ENCODE measurements at regions not wholly inside any gene's neighbourhood (a gene's known extent, or its start where the extent isn't known, plus 50 kb on each side); places are given as distances from the start of the nearest gene placed in this dataset.

GRCh38 chr18:67938660-67939059 lies 422.1 kb upstream of the DSEL start:
- FAIRE-seq (no peak), DNase-seq (ENCODE audit: extremely low spot score, insufficient read length, low read depth) (no peak)

DNA sequence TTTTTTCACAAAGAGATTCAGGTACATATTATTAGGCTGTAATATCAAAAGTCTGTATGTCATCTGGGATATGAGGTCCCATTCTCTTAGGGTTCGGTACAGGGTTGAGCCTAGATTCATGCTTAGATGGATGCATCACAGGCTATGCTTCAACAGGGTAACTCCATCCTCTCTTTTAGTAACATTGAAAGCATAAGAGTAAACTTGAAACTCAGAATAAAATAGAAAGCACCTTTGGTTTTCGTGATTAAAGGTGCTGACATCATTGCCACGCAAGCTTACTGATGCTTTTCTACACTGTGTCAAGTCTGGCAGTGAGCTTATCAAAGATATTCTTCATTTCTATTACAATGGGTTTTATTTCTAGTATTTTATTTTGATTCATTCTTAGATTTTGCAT lies 419.1 kb upstream of the DSEL start:
- DNase-seq (ENCODE audit: extremely low spot score, insufficient read length, low read depth), result no peak
- no peak for FAIRE-seq

- DNase-seq (ENCODE audit: extremely low spot score, insufficient read length, low read depth) (no peak), FAIRE-seq (no peak)
These were observed 416.8 kb upstream of the DSEL start for GRCh38 chr18:67933271-67933670.

DNA sequence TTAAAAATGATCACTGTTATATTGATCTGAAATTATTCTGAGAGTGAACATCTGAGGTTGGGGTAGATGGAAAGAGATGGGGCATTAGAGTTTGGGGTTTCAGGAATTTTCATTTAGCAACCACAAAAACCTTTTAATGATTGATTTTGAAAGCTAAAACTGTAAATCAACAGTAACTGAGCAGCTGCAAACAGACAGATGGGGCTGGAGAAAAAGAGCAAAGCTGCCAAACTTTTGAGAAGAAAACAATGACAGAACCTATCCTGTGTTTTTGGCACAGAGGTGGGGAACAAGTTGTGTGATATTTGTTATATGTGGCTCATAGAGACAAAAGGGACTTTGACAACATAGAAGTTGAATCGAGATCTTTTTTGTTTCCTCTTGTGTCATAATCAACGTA lies 415.8 kb upstream of the DSEL start:
- FAIRE-seq, result no peak
- no peak for DNase-seq (ENCODE audit: extremely low spot score, insufficient read length, low read depth)

DNA sequence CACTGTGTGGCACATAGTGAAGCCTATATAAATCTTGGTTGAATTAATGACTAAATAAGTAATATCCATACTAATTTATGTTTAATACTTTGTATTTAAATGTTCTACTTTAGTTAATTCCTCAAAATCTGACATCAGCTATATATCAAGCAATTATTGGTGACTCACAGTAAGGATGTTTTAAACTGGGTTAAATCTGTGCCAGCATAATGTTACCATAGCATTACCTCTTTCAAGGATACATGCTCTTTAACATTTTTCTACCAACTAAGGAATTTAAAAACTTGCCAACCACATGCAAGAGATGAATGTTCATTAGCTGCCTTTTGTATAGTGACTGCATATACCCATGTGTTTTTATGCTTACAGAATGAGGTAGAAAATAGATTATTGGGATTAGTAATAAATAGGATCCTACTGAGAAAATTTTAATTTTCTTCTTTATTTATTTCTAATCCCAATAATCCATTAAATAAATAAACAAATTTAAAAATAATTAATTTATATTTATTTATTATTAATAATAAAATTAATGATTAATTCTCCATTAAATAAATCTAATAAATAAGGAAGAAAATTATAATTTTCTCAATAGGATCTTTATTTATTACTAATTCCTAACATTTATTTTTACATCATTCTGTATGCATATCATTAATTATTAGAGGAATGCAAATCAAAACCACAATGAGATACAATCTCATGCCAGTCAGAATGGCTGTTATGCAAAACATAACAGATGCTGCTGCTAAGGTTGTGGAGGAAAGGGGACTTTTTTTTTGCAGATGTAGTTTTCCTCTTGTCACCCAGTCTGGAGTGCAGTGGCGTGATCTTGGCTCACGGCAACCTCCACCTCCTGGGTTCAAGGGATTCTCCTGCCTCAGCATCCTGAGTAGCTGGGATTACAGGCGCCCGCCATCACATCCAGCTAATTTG lies 410.7 kb upstream of the DSEL start:
- FAIRE-seq (no peak), DNase-seq (ENCODE audit: extremely low spot score, insufficient read length, low read depth) (no peak)

- DNase-seq (ENCODE audit: extremely low spot score, insufficient read length, low read depth) (no peak), FAIRE-seq (no peak)
These were observed 408.1 kb upstream of the DSEL start for GRCh38 chr18:67924656-67925055.

GRCh38 chr18:67919316-67919715 lies 402.8 kb upstream of the DSEL start:
- DNase-seq (ENCODE audit: extremely low spot score, insufficient read length, low read depth) (no peak), FAIRE-seq (no peak)

DNA sequence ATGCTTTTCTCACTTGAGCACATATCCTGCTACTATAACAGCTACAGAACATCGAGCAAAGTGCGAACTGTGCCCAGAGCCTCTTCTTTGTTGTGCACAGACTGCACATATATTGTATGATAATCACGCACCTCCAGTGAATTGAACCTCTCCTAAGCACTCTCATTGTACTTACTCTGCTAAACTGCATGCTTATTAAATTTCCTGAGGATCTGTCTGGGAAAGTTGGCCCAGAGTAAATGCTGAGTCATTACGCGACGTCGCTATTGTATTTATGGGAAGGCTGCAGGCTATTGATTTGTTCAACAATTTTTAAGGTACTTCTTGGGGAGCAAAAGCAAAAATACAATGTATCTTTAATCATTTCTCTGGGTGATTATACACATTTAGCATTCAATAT lies 399.6 kb upstream of the DSEL start:
- DNase-seq (ENCODE audit: extremely low spot score, insufficient read length, low read depth) (no peak), FAIRE-seq (no peak)

- FAIRE-seq (no peak), DNase-seq (ENCODE audit: extremely low spot score, insufficient read length, low read depth) (no peak)
These were observed 396.5 kb upstream of the DSEL start for GRCh38 chr18:67913040-67913439.

GRCh38 chr18:67901573-67901972 lies 385.1 kb upstream of the DSEL start:
- DNase-seq (ENCODE audit: extremely low spot score, insufficient read length, low read depth), result no peak
- no peak for FAIRE-seq

GRCh38 chr18:67896451-67896850 lies 379.9 kb upstream of the DSEL start:
- DNase-seq (ENCODE audit: extremely low spot score, insufficient read length, low read depth), result no peak
- no peak for FAIRE-seq

DNA sequence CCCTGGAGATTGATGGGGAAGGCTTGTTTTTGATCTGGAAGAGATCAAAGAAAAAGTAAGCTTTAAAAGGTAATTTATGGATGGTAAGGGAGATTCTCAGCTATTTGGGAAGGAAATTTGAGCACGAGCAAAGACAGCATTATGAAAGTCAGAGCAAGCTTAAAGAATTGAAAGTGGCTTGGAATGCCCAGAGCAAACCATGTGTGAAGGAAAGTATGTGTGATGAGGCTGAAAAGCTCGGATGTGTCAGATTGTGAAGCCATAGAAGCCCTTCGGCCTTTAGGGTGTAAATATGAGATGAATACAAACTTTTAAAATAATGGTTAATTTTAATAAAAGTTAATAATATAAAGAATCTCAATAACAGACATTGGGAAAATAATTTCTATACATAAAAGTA lies 377.4 kb upstream of the DSEL start:
- FAIRE-seq (no peak), DNase-seq (ENCODE audit: extremely low spot score, insufficient read length, low read depth) (no peak)

- FAIRE-seq (no peak), DNase-seq (ENCODE audit: extremely low spot score, insufficient read length, low read depth) (no peak)
These were observed 360.4 kb upstream of the DSEL start for GRCh38 chr18:67876871-67877270.

DNA sequence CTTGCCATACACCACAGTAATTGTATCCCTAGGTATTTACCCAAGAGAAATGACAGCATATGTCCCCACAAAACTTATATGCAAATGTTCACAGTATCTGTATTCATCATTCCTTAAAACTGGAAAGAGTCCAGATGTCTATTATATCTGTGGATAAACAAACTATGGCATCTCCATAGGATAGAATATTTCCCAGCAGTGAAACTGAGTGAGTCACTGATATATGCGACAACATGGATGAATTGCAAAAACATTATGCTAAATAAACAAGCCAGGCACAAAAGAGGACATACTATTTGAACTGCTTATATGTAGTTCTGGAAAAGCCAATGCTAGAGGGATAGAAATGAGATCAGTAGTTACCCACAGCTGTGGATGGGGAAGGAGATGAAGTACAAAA lies 359.4 kb upstream of the DSEL start:
- no peak for FAIRE-seq
- no peak for DNase-seq (ENCODE audit: extremely low spot score, insufficient read length, low read depth)

DNA sequence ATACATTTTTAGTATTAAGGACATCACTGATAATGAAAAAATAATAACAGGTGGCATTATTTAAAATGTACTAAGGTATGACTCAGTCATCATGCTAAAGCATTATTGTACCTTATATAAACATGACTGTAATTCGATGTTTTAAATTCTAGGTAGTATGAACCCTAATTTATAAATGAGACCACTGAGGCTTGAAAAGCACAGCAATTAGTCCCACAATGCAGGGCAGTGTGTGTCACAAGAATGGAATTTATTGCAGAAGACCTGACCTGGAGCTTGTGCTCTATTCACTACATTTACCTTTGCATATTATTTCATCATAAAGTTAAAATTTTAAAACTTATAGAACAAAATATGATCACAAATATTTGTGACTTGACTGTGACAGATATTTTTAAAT lies 358.5 kb upstream of the DSEL start:
- DNase-seq (ENCODE audit: extremely low spot score, insufficient read length, low read depth), result no peak
- FAIRE-seq, result no peak

DNA sequence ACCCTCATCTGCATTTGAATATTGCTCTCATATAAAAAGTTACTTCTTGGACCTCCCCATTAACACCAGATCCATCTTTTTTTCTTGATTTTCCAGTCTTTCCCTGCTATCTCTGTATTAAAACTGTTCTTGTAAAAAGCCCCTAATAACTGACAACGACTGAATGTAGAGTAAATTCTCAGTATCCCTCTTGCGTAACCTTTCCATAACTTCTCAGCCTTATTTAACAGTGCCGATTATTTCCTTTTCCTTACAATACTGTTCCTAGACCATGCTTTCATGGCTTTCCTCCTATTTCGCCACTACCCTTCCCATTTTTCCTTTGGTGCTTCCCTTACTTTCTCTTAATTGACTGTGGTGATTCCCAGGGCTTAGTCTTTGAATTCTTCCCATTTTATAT lies 348.9 kb upstream of the DSEL start:
- FAIRE-seq, result no peak

DNA sequence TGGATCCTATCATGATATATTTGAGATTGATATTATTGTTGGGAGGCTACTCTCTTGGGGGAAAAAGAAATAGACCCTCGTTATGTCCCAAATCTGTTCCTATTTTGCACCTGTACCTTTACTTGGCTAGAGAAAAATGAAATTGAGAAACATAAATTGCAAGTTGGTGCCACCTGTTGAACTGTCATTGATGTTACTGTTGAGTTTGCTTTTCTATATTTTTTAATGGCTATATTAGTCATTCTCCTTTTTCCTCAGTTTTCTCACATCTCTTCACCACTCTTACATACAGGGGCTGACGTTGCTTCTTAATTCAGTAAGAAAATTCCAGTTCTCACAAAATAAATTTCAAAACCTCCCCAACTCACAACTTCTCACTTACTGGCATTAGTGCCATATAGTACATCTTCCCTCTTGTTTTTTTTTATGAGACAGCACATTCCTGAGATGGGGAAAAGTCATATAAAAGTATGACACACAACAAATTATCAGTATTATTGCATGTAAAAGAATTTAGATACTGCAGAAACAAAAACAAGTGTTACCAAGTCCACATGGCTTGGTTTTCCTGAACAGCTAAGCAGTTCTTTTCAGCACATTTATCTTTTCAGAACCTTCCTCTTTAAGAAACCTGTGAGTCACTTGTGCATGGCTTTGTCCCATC lies 348.3 kb upstream of the DSEL start:
- FAIRE-seq, result no peak
- DNase-seq (ENCODE audit: extremely low spot score, insufficient read length, low read depth), result no peak

More for the DNA sequence above, 348.9 kb upstream of the DSEL start:
- DNase-seq (ENCODE audit: extremely low spot score, insufficient read length, low read depth), result no peak

- FAIRE-seq (no peak), DNase-seq (ENCODE audit: extremely low spot score, insufficient read length, low read depth) (no peak)
These were observed 345.5 kb upstream of the DSEL start for GRCh38 chr18:67862069-67862468.

GRCh38 chr18:67854340-67854739 lies 337.8 kb upstream of the DSEL start:
- DNase-seq (ENCODE audit: extremely low spot score, insufficient read length, low read depth), result no peak
- FAIRE-seq, result no peak

GRCh38 chr18:67846422-67847098 lies 330.0 kb upstream of the DSEL start:
- FAIRE-seq (no peak), DNase-seq (ENCODE audit: extremely low spot score, insufficient read length, low read depth) (no peak)

- DNase-seq (ENCODE audit: extremely low spot score, insufficient read length, low read depth) (no peak), FAIRE-seq (no peak)
These were observed 328.5 kb upstream of the DSEL start for GRCh38 chr18:67845035-67845434.

Data from GM18507 (cell line).